ENCODE measurements at regions not wholly inside any gene's neighbourhood (a gene's known extent, or its start where the extent isn't known, plus 50 kb on each side); places are given as distances from the start of the nearest gene placed in this dataset.
A peak's percentile ranks its signal among the peaks of the same experiment; 100 is the strongest.

- Histone ChIP-seq H3K36me3 (no peaks in the 10 kb centered on the region), H2AFZ (replicated peaks) (peak overlapping the region; percentile 71)
- peaks cover 7% of the 10 kb centered on the region for H3K4me1 Mint-ChIP-seq
These were observed 278.1 kb downstream of the FRK start for GRCh38 chr6:115782612-115783011.

GRCh38 chr6:115773741-115774140, 286.9 kb downstream of the FRK start:
- H2AFZ ChIP-seq (replicated peaks) = no peak overlapping the region
- Mint-ChIP-seq H3K4me1 (peaks cover 3% of the 10 kb centered on the region), H3K27me3 (ENCODE audit: insufficient read depth, low read depth) (no peaks in the 10 kb centered on the region)

More at GRCh38 chr6:115782612-115783011, 278.1 kb downstream of the FRK start:
- Histone ChIP-seq H3K79me2 (ENCODE audit: low read depth) (no peaks in the 10 kb centered on the region), H3K27me3 (no peaks in the 10 kb centered on the region), H3K27ac (no peak overlapping the region), H3K4me1 (no peaks in the 10 kb centered on the region), H4K20me1 (ENCODE audit: low read depth) (no peaks in the 10 kb centered on the region), H3K9ac (no peak overlapping the region), H3K4me2 (no peak overlapping the region), H3K9me3 (ENCODE audit: low read depth) (no peaks in the 10 kb centered on the region), H3F3A (ENCODE audit: low read depth) (no peaks in the 10 kb centered on the region), H3K4me3 (no peak overlapping the region)
- Mint-ChIP-seq H3K9me3 (no peaks in the 10 kb centered on the region), H3K27ac (no peak overlapping the region), H3K27me3 (ENCODE audit: insufficient read depth, low read depth) (no peaks in the 10 kb centered on the region), H3K36me3 (no peaks in the 10 kb centered on the region), H3K4me3 (no peak overlapping the region)
- TF ChIP-seq EZH2 (IDR thresholded peaks at IDR 0.05) (no peak), CTCF (IDR thresholded peaks at IDR 0.05) (no peak), EZH2phosphoT487 (IDR thresholded peaks at IDR 0.05) (no peak)
- DNase-seq (ENCODE audit: low spot score) = no peak

GRCh38 chr6:115770851-115771250, 289.8 kb downstream of the FRK start:
- no peak overlapping the region for H3K4me2 ChIP-seq
- TF ChIP-seq CTCF (IDR thresholded peaks at IDR 0.05) = no peak
- TF ChIP-seq EZH2phosphoT487 (IDR thresholded peaks at IDR 0.05) = no peak
- no peak for TF ChIP-seq EZH2 (IDR thresholded peaks at IDR 0.05)
- Mint-ChIP-seq H3K27ac (no peak overlapping the region), H3K36me3 (no peaks in the 10 kb centered on the region), H3K4me3 (no peak overlapping the region), H3K4me1 (peaks cover 16% of the 10 kb centered on the region), H3K27me3 (ENCODE audit: insufficient read depth, low read depth) (no peaks in the 10 kb centered on the region), H3K9me3 (no peaks in the 10 kb centered on the region)
- H3K27ac ChIP-seq = no peak overlapping the region
- DNase-seq (ENCODE audit: low spot score) = peak; percentile 36
- no peaks in the 10 kb centered on the region for H4K20me1 ChIP-seq (ENCODE audit: low read depth)
- peaks cover 9% of the 10 kb centered on the region for H3K4me1 ChIP-seq
- no peaks in the 10 kb centered on the region for H3K27me3 ChIP-seq
- no peak overlapping the region for H3K4me3 ChIP-seq
- H3K79me2 ChIP-seq (ENCODE audit: low read depth) = no peaks in the 10 kb centered on the region
- H3K9me3 ChIP-seq (ENCODE audit: low read depth) = no peaks in the 10 kb centered on the region
- no peak overlapping the region for H3K9ac ChIP-seq
- no peaks in the 10 kb centered on the region for H3F3A ChIP-seq (ENCODE audit: low read depth)
- H2AFZ ChIP-seq (replicated peaks) = peak overlapping the region; percentile 23
- H3K36me3 ChIP-seq = no peaks in the 10 kb centered on the region

More at GRCh38 chr6:115773741-115774140, 286.9 kb downstream of the FRK start:
- H3K9me3 Mint-ChIP-seq = no peaks in the 10 kb centered on the region
- Histone ChIP-seq H3K9me3 (ENCODE audit: low read depth) (no peaks in the 10 kb centered on the region), H3K4me2 (no peak overlapping the region), H3K9ac (no peak overlapping the region), H4K20me1 (ENCODE audit: low read depth) (no peaks in the 10 kb centered on the region), H3K4me3 (no peak overlapping the region), H3K27ac (no peak overlapping the region), H3K79me2 (ENCODE audit: low read depth) (no peaks in the 10 kb centered on the region), H3F3A (ENCODE audit: low read depth) (no peaks in the 10 kb centered on the region), H3K4me1 (no peaks in the 10 kb centered on the region), H3K36me3 (no peaks in the 10 kb centered on the region), H3K27me3 (no peaks in the 10 kb centered on the region)
- H3K4me3 Mint-ChIP-seq = no peak overlapping the region
- H3K36me3 Mint-ChIP-seq = no peaks in the 10 kb centered on the region
- DNase-seq (ENCODE audit: low spot score) = no peak
- H3K27ac Mint-ChIP-seq = no peak overlapping the region
- TF ChIP-seq EZH2phosphoT487 (IDR thresholded peaks at IDR 0.05) = no peak
- no peak for TF ChIP-seq EZH2 (IDR thresholded peaks at IDR 0.05)
- TF ChIP-seq CTCF (IDR thresholded peaks at IDR 0.05) = no peak

All from neural progenitor cell (in vitro differentiated cells).